ENCODE measurements at regions not wholly inside any gene's neighbourhood (a gene's known extent, or its start where the extent isn't known, plus 50 kb on each side); places are given as distances from the start of the nearest gene placed in this dataset.
"Not testable (repeated sequence)": the region's sequence is repeated elsewhere in the genome, so short reads cannot be mapped to it uniquely, and the experiment has no call there.

- DNase-seq (ENCODE audit: low spot score) = no peak
These were observed 208.1 kb downstream of the OPA1 start for GRCh38 chr3:193801097-193801496.

- DNase-seq (ENCODE audit: low spot score) = no peak
These were observed 210.3 kb downstream of the OPA1 start for GRCh38 chr3:193803288-193803687.

GRCh38 chr3:193805448-193805847, 212.4 kb downstream of the OPA1 start:
- DNase-seq (ENCODE audit: low spot score) = peak; percentile 96

- no peak for DNase-seq (ENCODE audit: low spot score)
These were observed 215.3 kb downstream of the OPA1 start for GRCh38 chr3:193808317-193808716.

GRCh38 chr3:193809106-193809505, 216.1 kb downstream of the OPA1 start:
- DNase-seq (ENCODE audit: low spot score) = no peak

- DNase-seq (ENCODE audit: low spot score) = no peak
These were observed 219.2 kb downstream of the OPA1 start for GRCh38 chr3:193812078-193812725.

GRCh38 chr3:193812791-193813500, 219.9 kb downstream of the OPA1 start:
- no peak for DNase-seq (ENCODE audit: low spot score)

GRCh38 chr3:193813501-193813830, 220.5 kb downstream of the OPA1 start:
- no peak for DNase-seq (ENCODE audit: low spot score)

- DNase-seq (ENCODE audit: low spot score) = no peak
These were observed 221.3 kb downstream of the OPA1 start for GRCh38 chr3:193814166-193814892.

- DNase-seq (ENCODE audit: low spot score) = no peak
These were observed 222.4 kb downstream of the OPA1 start for GRCh38 chr3:193815246-193816027.

GRCh38 chr3:193816028-193816395, 223.0 kb downstream of the OPA1 start:
- no peak for DNase-seq (ENCODE audit: low spot score)

- DNase-seq (ENCODE audit: low spot score) = peak; percentile 40
These were observed 223.8 kb downstream of the OPA1 start for GRCh38 chr3:193816656-193817311.

GRCh38 chr3:193819117-193820010, 226.4 kb downstream of the OPA1 start:
- DNase-seq (ENCODE audit: low spot score) = no peak

- no peak for DNase-seq (ENCODE audit: low spot score)
These were observed 228.2 kb downstream of the OPA1 start for GRCh38 chr3:193821151-193821668.

- DNase-seq (ENCODE audit: low spot score) = no peak
These were observed 229.6 kb downstream of the OPA1 start for GRCh38 chr3:193822492-193823212.

- not testable (repeated sequence) for DNase-seq (ENCODE audit: low spot score)
These were observed 230.2 kb downstream of the OPA1 start for GRCh38 chr3:193823213-193823605.

- no peak for DNase-seq (ENCODE audit: low spot score)
These were observed 231.4 kb downstream of the OPA1 start for GRCh38 chr3:193824365-193824764.

GRCh38 chr3:193825617-193826016, 232.6 kb downstream of the OPA1 start:
- DNase-seq (ENCODE audit: low spot score) = no peak

- DNase-seq (ENCODE audit: low spot score) = peak; percentile 53
These were observed 233.3 kb downstream of the OPA1 start for GRCh38 chr3:193826159-193826795.
